Activated naive CD8-positive, alpha-beta T cell treated with anti-CD3 and anti-CD28 coated beads, Interleukin-2, amount 10 ng/mL, durations not matched to agents 7 days and 5 days (primary cell): ENCODE measurements at regions not wholly inside any gene's neighbourhood (a gene's known extent, or its start where the extent isn't known, plus 50 kb on each side); places are given as distances from the start of the nearest gene placed in this dataset.

Source experiments
- ATAC-seq: fragments of 150-1000 bp; cut with Tn5 transposase; one replicate; pipeline ENCODE4 v1.10.0; 2021; ENCODE audit warnings: low read depth, moderate library complexity
- POLR2A ChIA-PET: fragments of 350-600 bp; sonication (Branson Sonifier 250); formaldehyde crosslinking; loops from one replicate; lab custom pipeline; 2021; ENCODE audit warnings: antibody characterized with exemption; lab: Charles Lee
- DNase-seq: peaks from one replicate; pipeline ENCODE4 v3.0.0; 2021
- H3K27ac Mint-ChIP-seq: one replicate; pipeline ENCODE4 v1.8.0; 2022; ENCODE audit warnings: mild to moderate bottlenecking, mixed read lengths
- H3K27me3 Mint-ChIP-seq: one replicate; pipeline ENCODE4 v1.8.0; 2022; ENCODE audit warnings: mild to moderate bottlenecking, moderate library complexity, mixed read lengths
- H3K36me3 Mint-ChIP-seq: one replicate; pipeline ENCODE4 v1.8.0; 2021; ENCODE audit warnings: mild to moderate bottlenecking, mixed read lengths
- H3K4me1 Mint-ChIP-seq: one replicate; pipeline ENCODE4 v1.8.0; 2021; ENCODE audit warnings: mixed read lengths
- H3K4me3 Mint-ChIP-seq: one replicate; pipeline ENCODE4 v1.8.0; 2022; ENCODE audit warnings: mild to moderate bottlenecking, moderate library complexity, mixed read lengths
- H3K9me3 Mint-ChIP-seq: one replicate; pipeline ENCODE4 v1.8.0; 2021; ENCODE audit warnings: mixed read lengths

DNA sequence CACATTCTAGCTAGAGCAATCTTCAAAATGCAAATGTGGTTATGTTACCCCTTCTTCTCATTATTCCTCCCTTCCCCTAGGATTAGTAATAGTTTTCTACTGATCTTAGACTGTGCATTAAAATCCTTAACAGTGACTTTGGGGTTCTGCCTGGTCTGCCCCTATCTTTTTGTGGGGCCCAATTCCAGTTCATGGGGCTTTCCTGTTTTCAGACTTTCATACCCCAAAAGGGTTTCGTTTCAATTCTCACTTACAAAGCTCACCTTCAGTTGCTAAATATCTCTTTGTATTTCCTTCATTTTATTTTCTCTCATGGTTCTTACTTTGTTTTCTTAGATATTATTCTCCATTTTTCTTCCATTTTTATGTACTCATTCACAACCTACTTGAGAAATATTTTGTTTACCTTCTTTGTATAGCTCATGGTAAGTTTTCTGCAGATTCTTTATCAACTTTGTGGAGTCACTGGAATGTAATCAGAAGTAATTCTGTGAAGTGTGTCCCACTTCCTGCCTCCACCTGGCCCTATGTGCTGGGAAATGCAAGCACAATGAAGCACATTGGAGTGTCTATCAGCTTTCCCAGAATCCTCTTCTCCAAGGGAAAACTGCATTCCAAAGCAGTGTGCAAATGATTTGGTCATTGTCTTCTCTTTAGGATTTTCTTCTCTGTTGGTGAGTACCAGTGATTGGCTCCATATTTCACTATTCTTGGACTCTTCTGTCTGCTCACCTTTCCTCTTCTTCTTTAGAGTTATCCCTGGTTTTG, 350.2 kb downstream of the ZNF326 start:
- POLR2A ChIA-PET: no interaction called here
- no peak overlapping the region for H3K4me3 Mint-ChIP-seq
- no peaks in the 10 kb centered on the region for H3K27me3 Mint-ChIP-seq
- H3K27ac Mint-ChIP-seq: no peak overlapping the region
- no peak for ATAC-seq
- no peaks in the 10 kb centered on the region for H3K36me3 Mint-ChIP-seq
- DNase-seq: no peak
- H3K9me3 Mint-ChIP-seq: peaks cover 4% of the 10 kb centered on the region
- peaks cover 5% of the 10 kb centered on the region for H3K4me1 Mint-ChIP-seq

DNA sequence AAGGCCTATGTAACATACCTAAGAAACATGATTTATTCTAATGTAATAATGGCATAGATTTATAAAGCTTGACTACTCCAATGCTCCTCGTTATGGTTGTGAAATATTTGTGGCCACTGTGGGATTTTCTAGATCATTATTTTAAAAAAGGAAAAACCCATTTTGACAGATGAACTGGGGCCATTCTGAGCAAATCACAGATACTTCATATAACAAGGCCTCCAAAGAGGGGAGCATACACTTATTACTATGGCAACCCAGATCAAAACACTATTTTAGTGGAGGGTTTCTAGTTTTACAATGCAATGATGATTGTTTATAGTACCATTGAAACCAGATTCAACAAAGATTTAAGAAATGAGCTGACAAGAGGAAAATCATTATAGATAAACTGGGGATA, 346.6 kb downstream of the ZNF326 start:
- POLR2A ChIA-PET: no interaction called here
- Mint-ChIP-seq H3K27me3 (no peaks in the 10 kb centered on the region), H3K36me3 (no peaks in the 10 kb centered on the region), H3K4me3 (no peak overlapping the region), H3K4me1 (peaks cover 9% of the 10 kb centered on the region), H3K27ac (no peak overlapping the region), H3K9me3 (no peaks in the 10 kb centered on the region)
- DNase-seq (no peak), ATAC-seq (no peak)

DNA sequence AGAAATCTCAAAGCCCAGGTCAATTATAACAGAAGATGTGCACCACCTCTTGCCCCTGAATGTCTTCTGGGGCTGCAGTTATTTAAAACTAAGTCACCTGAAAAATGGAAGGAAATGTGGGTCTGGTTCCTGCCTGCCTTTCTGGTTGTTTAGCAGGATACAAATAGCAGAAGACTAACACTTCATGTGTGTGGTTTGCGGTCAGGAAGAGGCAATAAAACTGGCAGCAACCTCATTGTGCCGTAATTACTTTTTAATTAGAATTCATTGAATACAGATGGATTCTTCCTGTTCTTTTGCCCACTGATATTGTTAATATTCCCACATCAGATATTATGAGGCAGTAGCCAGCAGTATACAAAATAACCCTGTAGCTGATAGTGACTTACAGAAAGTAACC, 345.7 kb downstream of the ZNF326 start:
- no peak overlapping the region for H3K4me3 Mint-ChIP-seq
- POLR2A ChIA-PET: no interaction called here
- H3K27me3 Mint-ChIP-seq: no peaks in the 10 kb centered on the region

DNA sequence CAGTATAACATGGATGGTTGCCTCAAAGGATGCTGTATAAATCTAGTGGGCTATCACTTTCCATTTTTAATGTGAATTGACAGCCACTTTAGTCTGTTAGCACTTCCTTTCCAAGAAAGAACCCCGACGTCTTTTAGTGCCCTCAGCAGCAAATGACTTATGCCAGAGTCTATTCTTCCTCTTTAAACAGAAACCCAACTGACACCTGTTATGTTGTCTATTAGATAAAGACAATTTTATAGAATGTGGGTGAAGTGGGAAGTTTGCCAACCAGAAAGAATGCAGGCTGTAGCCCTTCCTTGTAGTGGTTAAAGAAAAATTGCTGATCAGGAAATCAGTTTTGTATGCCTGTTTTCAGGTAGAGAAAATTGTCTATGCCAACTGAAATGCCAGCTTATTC, 344.9 kb downstream of the ZNF326 start:
- POLR2A ChIA-PET: no interaction called here
- ATAC-seq: no peak
- Mint-ChIP-seq H3K27me3 (no peaks in the 10 kb centered on the region), H3K36me3 (no peaks in the 10 kb centered on the region), H3K27ac (no peak overlapping the region), H3K9me3 (no peaks in the 10 kb centered on the region), H3K4me1 (peaks cover 9% of the 10 kb centered on the region), H3K4me3 (no peak overlapping the region)
- DNase-seq: no peak

More for the DNA sequence above, 345.7 kb downstream of the ZNF326 start:
- ATAC-seq: no peak
- Mint-ChIP-seq H3K9me3 (no peaks in the 10 kb centered on the region), H3K36me3 (no peaks in the 10 kb centered on the region), H3K4me1 (peaks cover 9% of the 10 kb centered on the region), H3K27ac (no peak overlapping the region)
- no peak for DNase-seq

DNA sequence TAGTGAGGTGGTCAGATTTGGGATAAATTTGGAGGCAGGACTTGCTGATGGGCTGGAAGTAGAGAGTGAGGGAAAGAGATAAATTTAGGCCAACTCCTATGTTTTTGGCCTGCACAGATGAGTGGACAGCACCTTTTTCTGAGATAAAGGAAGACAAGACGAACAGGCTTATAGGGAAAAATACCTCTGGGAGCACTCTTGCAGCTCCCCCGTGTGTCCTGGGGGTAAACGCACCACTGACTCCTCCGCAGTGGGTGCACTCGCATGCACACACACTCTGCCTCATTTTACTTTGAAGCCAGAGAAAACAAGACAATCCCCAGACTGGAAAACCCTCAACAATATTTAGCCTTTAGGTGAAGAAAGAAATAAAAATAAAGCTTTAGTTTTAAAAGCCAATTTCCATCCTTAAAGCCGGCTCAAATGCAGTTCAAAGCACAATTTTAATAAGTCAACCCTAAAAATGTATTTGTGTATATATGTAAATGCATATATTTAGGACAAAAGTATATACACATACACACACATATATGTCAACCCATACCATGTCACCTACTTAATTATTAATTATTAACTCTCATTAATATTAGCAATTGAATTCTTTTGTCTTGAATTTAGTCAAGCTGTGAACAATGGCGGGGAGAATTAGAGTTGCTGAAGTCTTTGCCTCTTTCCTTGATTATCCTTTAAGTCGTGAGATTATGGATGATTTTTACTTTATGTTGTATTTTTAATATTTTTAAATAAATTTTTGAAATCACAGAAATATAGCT, 341.8 kb downstream of the ZNF326 start:
- H3K4me1 Mint-ChIP-seq: peaks cover 9% of the 10 kb centered on the region
- H3K36me3 Mint-ChIP-seq: no peaks in the 10 kb centered on the region
- H3K9me3 Mint-ChIP-seq: no peaks in the 10 kb centered on the region
- no peak for ATAC-seq
- H3K27ac Mint-ChIP-seq: no peak overlapping the region
- H3K4me3 Mint-ChIP-seq: no peak overlapping the region
- H3K27me3 Mint-ChIP-seq: no peaks in the 10 kb centered on the region
- POLR2A ChIA-PET: no interaction called here
- no peak for DNase-seq

DNA sequence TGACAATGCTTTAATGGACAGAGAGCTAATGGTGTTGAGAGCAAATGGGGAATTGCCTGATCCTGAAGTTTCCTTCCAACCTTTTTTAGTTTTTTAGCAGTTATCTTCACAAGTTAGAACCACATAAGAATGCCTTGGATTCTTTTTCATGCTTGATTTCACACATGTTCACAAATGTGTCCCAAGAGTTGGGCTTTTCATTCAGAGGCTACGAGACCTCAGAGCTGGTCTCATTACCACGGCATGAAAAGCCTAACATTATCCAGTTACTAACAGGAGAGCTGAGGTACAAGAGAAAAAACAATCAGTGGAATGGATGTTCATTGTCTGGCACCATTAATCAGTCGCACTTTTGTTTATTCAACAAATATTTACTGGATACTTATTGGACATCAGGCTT, 340.6 kb downstream of the ZNF326 start:
- Mint-ChIP-seq H3K9me3 (no peaks in the 10 kb centered on the region), H3K4me3 (no peak overlapping the region), H3K36me3 (no peaks in the 10 kb centered on the region), H3K27ac (no peak overlapping the region), H3K27me3 (no peaks in the 10 kb centered on the region), H3K4me1 (peaks cover 9% of the 10 kb centered on the region)
- POLR2A ChIA-PET: no interaction called here
- ATAC-seq (no peak), DNase-seq (no peak)

DNA sequence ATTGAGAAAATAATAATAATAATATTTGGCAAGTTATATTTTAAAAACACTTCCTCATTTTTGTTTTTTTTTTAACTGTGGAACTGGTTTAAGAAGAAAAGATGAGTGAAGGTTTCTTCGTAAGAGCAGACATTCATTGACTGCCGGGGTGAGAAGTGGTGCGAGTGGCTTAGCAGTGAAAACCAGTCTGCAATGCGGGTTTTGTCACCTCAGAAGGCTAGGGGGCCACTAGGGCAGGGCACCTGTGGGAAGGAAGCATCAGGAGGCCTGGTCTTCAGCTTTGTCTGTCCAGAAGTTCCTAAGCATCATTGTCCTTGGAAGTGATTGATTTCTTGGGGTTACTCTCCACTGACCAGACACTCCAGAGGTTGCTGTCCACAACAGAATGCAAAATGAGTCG, 339.2 kb downstream of the ZNF326 start:
- Mint-ChIP-seq H3K4me3 (no peak overlapping the region), H3K27ac (no peak overlapping the region), H3K36me3 (no peaks in the 10 kb centered on the region), H3K4me1 (no peaks in the 10 kb centered on the region), H3K27me3 (no peaks in the 10 kb centered on the region), H3K9me3 (no peaks in the 10 kb centered on the region)
- POLR2A ChIA-PET: no interaction called here
- ATAC-seq (no peak), DNase-seq (no peak)

DNA sequence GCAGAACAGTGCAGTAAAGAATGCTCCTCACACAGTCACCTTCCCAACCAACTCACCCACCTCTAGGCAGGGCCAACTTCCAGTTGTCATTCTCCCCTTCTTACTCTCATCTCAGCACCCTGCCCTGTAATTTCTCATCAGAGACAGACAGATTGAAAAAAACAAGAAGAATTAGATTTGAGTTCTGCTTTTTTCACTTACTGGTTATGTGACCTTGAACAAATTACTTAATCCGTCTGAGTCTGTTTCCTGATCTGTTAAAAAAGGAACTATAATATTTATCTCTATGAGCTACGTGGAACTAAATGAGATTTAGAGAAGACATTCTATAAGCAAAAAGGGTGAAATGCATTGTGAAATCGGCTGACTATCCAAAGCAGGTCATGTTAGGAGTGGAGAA, 330.3 kb downstream of the ZNF326 start:
- Mint-ChIP-seq H3K27ac (no peak overlapping the region), H3K4me3 (no peak overlapping the region), H3K36me3 (no peaks in the 10 kb centered on the region), H3K9me3 (no peaks in the 10 kb centered on the region), H3K4me1 (no peaks in the 10 kb centered on the region), H3K27me3 (peaks cover 4% of the 10 kb centered on the region)
- ATAC-seq: no peak
- POLR2A ChIA-PET: no interaction called here
- no peak for DNase-seq

DNA sequence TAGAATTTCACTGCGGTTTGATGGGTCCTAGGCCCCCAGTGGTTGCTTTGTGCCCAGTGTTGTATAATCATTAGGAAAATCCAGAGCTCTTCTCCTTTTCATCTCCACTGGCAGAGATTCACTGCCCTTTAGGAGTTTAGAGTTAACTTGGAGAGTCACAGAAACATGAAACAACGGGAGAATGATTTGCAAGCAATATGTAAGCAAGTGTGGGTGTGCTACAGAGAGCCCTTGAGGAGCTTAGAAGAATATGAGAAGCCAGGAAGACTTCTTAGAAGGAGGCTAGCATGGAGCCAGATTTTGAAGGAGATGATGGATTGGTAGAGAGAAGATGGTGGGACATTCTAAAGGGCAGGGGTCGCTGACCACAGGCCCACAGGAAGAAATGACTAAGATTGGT, 327.3 kb downstream of the ZNF326 start:
- POLR2A ChIA-PET: no interaction called here
- Mint-ChIP-seq H3K4me1 (no peaks in the 10 kb centered on the region), H3K36me3 (no peaks in the 10 kb centered on the region), H3K9me3 (no peaks in the 10 kb centered on the region), H3K27ac (no peak overlapping the region), H3K4me3 (no peak overlapping the region), H3K27me3 (peaks cover 6% of the 10 kb centered on the region)
- DNase-seq: no peak
- ATAC-seq: no peak

DNA sequence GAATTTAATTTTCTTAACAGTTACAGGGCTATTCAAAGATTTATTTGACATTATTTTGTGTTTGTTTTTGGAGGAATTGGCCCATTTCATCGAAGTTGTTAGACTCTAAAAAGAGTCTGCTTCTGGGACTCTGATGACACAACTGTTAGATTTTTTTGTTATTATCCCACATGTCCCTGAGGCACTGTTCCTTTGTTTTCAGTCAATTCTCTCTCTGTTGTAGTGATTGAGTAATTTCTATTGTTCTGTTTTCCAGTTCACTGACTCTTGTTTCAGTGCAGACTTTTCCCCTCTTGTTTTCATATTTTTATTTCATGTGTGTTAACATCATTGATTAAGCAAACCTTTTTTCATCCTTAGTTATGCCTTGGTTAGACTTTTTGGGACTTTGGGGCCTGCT, 325.0 kb downstream of the ZNF326 start:
- DNase-seq (no peak), ATAC-seq (no peak)
- POLR2A ChIA-PET: no interaction called here
- Mint-ChIP-seq H3K4me3 (no peak overlapping the region), H3K36me3 (no peaks in the 10 kb centered on the region), H3K9me3 (no peaks in the 10 kb centered on the region), H3K27ac (no peak overlapping the region), H3K4me1 (no peaks in the 10 kb centered on the region), H3K27me3 (peaks cover 6% of the 10 kb centered on the region)

DNA sequence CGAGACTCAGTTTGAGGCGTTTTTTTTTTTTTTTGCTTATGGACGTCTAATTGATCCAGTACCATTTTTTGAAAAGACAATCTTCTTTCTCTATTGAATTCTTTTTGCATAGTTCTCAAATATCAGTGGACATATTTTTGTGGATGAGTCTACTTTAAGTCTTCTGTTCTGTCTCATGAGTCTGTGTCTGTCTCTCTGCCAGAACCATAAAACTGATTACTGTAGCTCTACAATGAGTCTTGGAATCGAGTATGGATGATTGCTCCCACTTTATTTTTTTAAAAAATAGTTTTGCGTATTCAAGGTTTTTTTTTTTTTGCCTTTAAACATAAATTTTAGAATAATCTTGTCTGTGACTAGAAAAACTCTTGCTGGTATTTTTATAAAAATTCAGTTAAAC, 323.5 kb downstream of the ZNF326 start:
- Mint-ChIP-seq H3K27me3 (peaks cover 6% of the 10 kb centered on the region), H3K27ac (no peak overlapping the region), H3K4me1 (no peaks in the 10 kb centered on the region), H3K4me3 (no peak overlapping the region), H3K9me3 (no peaks in the 10 kb centered on the region), H3K36me3 (no peaks in the 10 kb centered on the region)
- DNase-seq: no peak
- POLR2A ChIA-PET: no interaction called here
- ATAC-seq: no peak

DNA sequence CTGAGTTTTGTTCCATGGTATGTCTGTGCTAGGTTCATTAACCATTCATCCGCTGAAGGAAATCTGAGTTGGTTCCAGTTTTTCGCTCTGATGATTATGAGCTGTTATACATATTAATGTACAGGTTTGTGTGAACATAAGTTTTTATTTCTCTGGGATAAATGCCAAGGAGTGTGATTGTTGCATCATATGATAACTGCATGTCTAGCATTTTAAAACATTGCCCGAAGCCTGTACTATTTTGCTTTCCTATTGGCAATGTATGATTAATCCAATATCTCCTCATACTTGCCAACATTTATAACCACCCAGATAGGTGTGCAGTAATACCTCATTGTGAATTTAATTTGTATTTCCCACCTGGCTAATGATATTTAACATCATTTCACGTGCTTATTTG, 322.7 kb downstream of the ZNF326 start:
- peaks cover 6% of the 10 kb centered on the region for H3K27me3 Mint-ChIP-seq
- ATAC-seq: no peak
- no peak overlapping the region for H3K4me3 Mint-ChIP-seq
- no peaks in the 10 kb centered on the region for H3K9me3 Mint-ChIP-seq
- H3K36me3 Mint-ChIP-seq: no peaks in the 10 kb centered on the region
- no peak overlapping the region for H3K27ac Mint-ChIP-seq
- DNase-seq: no peak
- H3K4me1 Mint-ChIP-seq: no peaks in the 10 kb centered on the region
- POLR2A ChIA-PET: no interaction called here

DNA sequence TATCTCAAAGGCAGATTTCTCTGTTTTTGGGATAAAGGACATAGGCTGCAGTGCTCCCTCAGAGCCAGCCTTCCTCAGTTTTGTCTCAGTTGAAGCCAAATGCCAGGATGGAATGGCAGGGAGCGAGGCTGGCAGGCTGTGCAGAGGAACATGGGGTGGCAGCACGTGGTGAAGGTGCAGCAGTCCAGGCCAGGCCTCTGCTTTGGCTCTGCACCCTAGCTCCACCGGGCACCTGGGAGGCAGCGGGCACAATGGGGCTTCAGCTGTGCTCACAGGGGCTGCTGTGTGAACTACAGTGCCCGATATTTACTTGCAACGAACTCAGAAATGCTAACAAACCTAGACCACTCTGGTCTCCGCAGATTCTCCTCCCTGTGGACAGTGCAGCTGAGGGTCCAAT, 319.6 kb downstream of the ZNF326 start:
- DNase-seq (no peak), ATAC-seq (no peak)
- H3K27ac Mint-ChIP-seq: no peak overlapping the region
- H3K9me3 Mint-ChIP-seq: no peaks in the 10 kb centered on the region
- no peaks in the 10 kb centered on the region for H3K36me3 Mint-ChIP-seq
- H3K4me1 Mint-ChIP-seq: no peaks in the 10 kb centered on the region
- no peaks in the 10 kb centered on the region for H3K27me3 Mint-ChIP-seq
- H3K4me3 Mint-ChIP-seq: no peak overlapping the region
- POLR2A ChIA-PET: no interaction called here

DNA sequence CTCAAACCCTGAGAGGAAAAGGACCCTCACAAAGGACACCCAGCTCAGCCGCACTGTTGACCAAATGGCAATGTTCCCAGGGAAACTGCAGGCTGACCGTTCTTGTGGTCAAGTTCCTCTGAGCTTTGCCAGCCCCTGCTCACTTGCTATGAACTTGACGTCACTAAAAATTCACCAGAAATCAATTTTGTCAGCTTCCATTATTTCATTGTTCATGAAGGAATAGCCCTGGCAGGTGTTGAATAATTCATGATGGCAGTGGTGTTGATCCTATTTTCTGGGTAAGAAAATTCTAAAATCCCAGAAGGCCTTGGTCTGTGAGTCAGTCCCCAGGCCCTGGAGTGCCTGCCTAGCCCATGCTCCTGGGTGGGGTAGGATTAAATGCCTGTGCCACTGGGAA, 318.9 kb downstream of the ZNF326 start:
- H3K27ac Mint-ChIP-seq: no peak overlapping the region
- H3K4me3 Mint-ChIP-seq: no peak overlapping the region
- no peaks in the 10 kb centered on the region for H3K9me3 Mint-ChIP-seq
- ATAC-seq (no peak), DNase-seq (no peak)
- no peaks in the 10 kb centered on the region for H3K27me3 Mint-ChIP-seq
- no peaks in the 10 kb centered on the region for H3K4me1 Mint-ChIP-seq
- H3K36me3 Mint-ChIP-seq: no peaks in the 10 kb centered on the region
- POLR2A ChIA-PET: no interaction called here
